ENCODE measurements at regions not wholly inside any gene's neighbourhood (a gene's known extent, or its start where the extent isn't known, plus 50 kb on each side); places are given as distances from the start of the nearest gene placed in this dataset.

DNA sequence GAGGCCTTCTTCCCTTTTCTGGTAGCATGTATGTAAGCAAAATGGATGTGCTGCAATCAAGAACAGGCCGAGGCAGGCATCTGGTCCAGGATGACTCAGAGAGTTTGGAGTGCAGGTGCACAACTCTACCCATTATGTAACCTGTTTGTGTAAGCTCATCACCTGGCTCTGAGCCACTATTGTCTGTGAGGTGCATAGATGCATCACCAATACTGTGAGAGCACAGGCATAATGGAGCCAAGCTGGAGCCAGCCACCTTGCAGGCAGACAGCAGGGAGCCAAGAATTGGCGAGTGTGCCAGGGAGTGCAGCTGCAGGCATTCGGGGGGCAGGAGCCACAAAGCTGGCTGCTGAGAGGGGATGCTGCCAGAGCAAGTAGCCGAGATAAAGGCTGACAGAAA, 549.9 kb upstream of the RGS18 start:
- Histone ChIP-seq H3K27ac (no peak overlapping the region), H3K9me3 (no peaks in the 10 kb centered on the region), H3K4me3 (no peak overlapping the region), H3K36me3 (no peaks in the 10 kb centered on the region), H3K4me1 (no peaks in the 10 kb centered on the region), H3K27me3 (no peaks in the 10 kb centered on the region)
- TF ChIP-seq POLR2A (IDR thresholded peaks at IDR 0.05): no peak
- TF ChIP-seq, protein P1, sequence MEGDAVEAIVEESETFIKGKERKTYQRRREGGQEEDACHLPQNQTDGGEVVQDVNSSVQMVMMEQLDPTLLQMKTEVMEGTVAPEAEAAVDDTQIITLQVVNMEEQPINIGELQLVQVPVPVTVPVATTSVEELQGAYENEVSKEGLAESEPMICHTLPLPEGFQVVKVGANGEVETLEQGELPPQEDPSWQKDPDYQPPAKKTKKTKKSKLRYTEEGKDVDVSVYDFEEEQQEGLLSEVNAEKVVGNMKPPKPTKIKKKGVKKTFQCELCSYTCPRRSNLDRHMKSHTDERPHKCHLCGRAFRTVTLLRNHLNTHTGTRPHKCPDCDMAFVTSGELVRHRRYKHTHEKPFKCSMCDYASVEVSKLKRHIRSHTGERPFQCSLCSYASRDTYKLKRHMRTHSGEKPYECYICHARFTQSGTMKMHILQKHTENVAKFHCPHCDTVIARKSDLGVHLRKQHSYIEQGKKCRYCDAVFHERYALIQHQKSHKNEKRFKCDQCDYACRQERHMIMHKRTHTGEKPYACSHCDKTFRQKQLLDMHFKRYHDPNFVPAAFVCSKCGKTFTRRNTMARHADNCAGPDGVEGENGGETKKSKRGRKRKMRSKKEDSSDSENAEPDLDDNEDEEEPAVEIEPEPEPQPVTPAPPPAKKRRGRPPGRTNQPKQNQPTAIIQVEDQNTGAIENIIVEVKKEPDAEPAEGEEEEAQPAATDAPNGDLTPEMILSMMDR (IDR thresholded peaks at IDR 0.05): no peak
- no peak for TF ChIP-seq POLR2AphosphoS5 (IDR thresholded peaks at IDR 0.05)
- no peak for DNase-seq (ENCODE audit: low spot score in 2 of 2)
- intact Hi-C loops (cut with DNase I; ENCODE audit: low total_unique reads): no loop called here

DNA sequence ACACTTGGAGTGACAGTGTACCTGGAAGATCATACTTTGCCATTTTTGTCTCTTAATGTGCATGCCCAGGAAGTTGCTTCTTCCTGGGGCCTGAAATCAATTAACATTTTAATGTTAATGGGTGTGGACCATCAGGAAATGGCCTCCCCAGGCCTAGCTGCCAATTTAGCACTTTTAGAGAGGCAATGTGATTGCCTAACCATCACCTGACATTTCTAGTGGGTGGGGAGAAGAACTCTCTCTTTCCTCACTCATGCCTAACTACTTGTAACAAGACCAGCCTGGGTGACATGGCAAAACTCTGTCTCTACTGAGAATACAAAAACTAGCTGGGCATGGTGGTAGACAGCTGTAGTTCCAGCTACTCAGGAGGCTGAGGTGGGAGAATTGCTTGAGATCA, 549.0 kb upstream of the RGS18 start:
- intact Hi-C loops (cut with DNase I; ENCODE audit: low total_unique reads): no loop called here
- DNase-seq (ENCODE audit: low spot score in 2 of 2): no peak
- H3K36me3 ChIP-seq: no peaks in the 10 kb centered on the region

DNA sequence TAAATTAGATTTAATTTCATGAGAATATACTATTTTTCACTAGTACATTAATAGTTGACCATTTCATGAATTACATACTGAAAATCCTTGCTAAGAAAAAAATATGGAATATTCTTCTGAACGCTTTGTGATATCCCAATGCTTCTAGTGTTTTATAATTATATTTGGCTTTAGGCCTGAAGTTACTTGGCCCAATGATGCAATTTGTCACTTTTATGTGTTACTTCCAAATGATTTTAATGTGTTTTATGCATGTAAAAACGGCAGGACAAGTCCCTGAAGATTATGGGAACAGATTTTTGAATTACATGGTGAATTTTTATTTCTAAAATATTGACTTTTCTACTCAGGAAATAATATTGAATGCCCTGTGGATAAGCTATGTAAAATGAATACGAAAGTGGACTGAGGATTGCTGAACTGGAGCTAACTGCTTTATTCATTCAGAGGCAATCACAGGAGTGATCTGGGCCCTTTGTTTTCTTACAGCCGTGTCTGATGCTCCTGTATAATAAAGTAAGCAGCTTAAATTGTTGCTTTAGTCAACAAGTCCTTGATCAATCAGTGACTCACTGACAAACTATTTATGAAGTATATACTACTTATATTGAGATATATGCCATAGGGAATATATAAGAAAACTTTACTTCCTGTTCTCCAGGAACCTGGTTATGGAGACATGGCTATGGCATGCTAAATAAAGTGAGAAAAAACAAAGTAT, 543.0 kb upstream of the RGS18 start:
- intact Hi-C loops (cut with DNase I; ENCODE audit: low total_unique reads): no loop called here
- no peaks in the 10 kb centered on the region for H3K27me3 ChIP-seq
- no peaks in the 10 kb centered on the region for H3K9me3 ChIP-seq
- TF ChIP-seq, protein P1 (IDR thresholded peaks at IDR 0.05): no peak
- TF ChIP-seq POLR2AphosphoS5 (IDR thresholded peaks at IDR 0.05): no peak
- no peak for TF ChIP-seq POLR2A (IDR thresholded peaks at IDR 0.05)
- no peaks in the 10 kb centered on the region for H3K4me1 ChIP-seq
- no peaks in the 10 kb centered on the region for H3K36me3 ChIP-seq
- no peak overlapping the region for H3K4me3 ChIP-seq
- DNase-seq (ENCODE audit: low spot score in 2 of 2): no peak
- no peak overlapping the region for H3K27ac ChIP-seq

More for the DNA sequence above, 549.0 kb upstream of the RGS18 start:
- no peaks in the 10 kb centered on the region for H3K9me3 ChIP-seq
- no peak overlapping the region for H3K27ac ChIP-seq
- H3K4me1 ChIP-seq: no peaks in the 10 kb centered on the region
- TF ChIP-seq POLR2A (IDR thresholded peaks at IDR 0.05) (no peak), POLR2AphosphoS5 (IDR thresholded peaks at IDR 0.05) (no peak)
- TF ChIP-seq, protein P1 (IDR thresholded peaks at IDR 0.05): no peak
- H3K27me3 ChIP-seq: no peaks in the 10 kb centered on the region
- H3K4me3 ChIP-seq: no peak overlapping the region

DNA sequence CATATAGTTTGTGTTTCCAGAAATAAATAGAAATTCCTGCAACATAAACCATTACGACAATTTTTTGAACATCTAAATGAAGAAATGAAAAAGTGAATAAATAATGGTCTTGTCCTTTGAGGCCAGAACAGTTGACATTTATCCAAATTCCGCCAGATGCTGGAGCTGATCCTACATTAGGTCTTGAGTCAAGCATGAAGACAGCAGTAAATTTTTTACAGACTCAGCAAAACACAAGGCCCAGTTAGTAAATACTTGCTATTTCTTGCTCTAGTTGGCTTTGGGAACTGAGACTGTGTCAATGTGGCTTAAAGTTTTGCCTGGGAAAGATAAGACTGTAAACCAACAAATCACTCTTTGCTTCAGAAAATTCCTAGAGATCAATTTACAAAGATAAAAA, 540.1 kb upstream of the RGS18 start:
- H3K36me3 ChIP-seq: no peaks in the 10 kb centered on the region
- intact Hi-C loops (cut with DNase I; ENCODE audit: low total_unique reads): no loop called here
- no peak overlapping the region for H3K4me3 ChIP-seq
- H3K27me3 ChIP-seq: no peaks in the 10 kb centered on the region
- DNase-seq (ENCODE audit: low spot score in 2 of 2): no peak
- H3K4me1 ChIP-seq: no peaks in the 10 kb centered on the region
- no peak overlapping the region for H3K27ac ChIP-seq
- TF ChIP-seq POLR2AphosphoS5 (IDR thresholded peaks at IDR 0.05): no peak
- TF ChIP-seq POLR2A (IDR thresholded peaks at IDR 0.05): no peak
- TF ChIP-seq, protein P1 (IDR thresholded peaks at IDR 0.05): no peak
- no peaks in the 10 kb centered on the region for H3K9me3 ChIP-seq

DNA sequence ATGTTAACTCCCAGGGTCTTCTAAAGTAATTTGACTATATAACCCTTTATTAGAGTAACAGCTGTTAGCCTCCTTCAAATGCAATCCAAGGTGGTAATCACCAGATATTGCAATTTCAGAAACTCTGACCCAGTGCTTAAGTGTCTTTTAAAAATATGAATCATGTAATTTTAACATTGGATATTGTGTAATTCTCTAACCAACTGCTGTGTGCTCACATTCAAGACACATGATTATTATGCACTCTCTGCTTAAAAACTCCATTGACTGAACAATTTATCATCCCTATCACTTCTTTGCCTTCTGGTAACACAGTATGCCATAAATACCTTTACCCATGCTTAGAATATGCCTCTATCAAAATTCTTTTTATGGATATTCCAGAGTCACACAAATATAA, 537.4 kb upstream of the RGS18 start:
- intact Hi-C loops (cut with DNase I; ENCODE audit: low total_unique reads): no loop called here
- no peak for TF ChIP-seq POLR2AphosphoS5 (IDR thresholded peaks at IDR 0.05)
- TF ChIP-seq POLR2A (IDR thresholded peaks at IDR 0.05): no peak
- TF ChIP-seq, protein P1 (IDR thresholded peaks at IDR 0.05): no peak
- no peak for DNase-seq (ENCODE audit: low spot score in 2 of 2)

More for the DNA sequence above, 537.4 kb upstream of the RGS18 start:
- Histone ChIP-seq H3K9me3 (no peaks in the 10 kb centered on the region), H3K27ac (no peak overlapping the region), H3K27me3 (no peaks in the 10 kb centered on the region), H3K4me3 (no peak overlapping the region), H3K36me3 (no peaks in the 10 kb centered on the region), H3K4me1 (no peaks in the 10 kb centered on the region)
